ENCODE measurements at regions not wholly inside any gene's neighbourhood (a gene's known extent, or its start where the extent isn't known, plus 50 kb on each side); places are given as distances from the start of the nearest gene placed in this dataset.

DNA sequence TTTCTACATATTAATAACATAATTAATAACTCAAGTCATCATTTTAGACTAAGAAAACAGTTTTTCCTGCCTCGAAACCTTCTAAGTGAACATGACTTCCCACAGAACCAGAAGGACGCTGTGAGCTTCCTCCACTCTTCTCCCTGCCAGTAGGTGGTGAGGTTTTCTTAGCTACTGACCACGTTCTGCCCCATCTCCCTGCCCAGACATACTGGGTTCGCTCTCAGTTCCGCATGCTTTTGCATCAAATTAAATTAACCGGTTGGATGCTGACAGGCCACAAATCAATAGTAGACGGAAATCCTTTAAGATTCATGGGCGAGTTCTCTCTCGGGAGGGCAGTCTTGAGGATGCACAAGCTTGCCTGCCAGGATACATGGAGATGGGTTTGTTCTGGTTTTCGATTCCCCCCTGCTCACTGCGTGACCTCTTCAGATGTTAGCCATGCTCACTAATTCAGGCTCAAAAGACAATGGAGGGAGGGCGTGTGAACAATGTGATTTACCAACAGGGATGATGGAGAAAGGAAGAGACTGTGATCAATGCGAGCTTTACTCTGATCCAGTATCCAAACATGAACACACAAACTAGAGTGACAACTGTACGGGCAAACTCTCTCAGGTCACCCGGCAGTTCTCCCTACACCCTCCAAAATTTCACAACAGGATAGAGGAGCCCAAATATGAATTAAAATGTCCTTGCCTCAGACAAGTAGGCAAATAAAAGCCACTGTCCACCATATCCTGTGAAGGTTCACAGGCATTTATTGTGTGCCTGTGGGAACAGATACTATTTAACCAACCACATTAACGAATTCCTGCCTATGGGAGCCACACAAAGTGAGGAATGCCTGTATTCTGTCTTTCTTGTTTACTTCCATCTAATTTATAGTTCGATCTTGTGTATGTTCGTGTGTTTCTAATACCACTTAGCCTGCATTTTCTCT lies 375.7 kb downstream of the EIPR1 start:
- Histone ChIP-seq H2BK15ac (ENCODE audit: low read depth, low read length) (no peak overlapping the region), H4K8ac (ENCODE audit: low read depth in 2 of 2, low read length in 2 of 2) (no peak overlapping the region), H4K5ac (ENCODE audit: low read depth, low read length) (no peak overlapping the region), H3K79me1 (ENCODE audit: low read depth in 1 of 2, low read length in 2 of 2) (no peaks in the 10 kb centered on the region), H2BK20ac (ENCODE audit: low read depth, low read length) (no peak overlapping the region), H3K27me3 (ENCODE audit: control insufficient read depth, insufficient read depth, low read length) (no peaks in the 10 kb centered on the region), H3K4me3 (ENCODE audit: insufficient read depth, low read depth, low read length) (no peak overlapping the region), H2AFZ (replicated peaks; ENCODE audit: low read length, poor library complexity) (no peak overlapping the region), H2AK9ac (replicated peaks; ENCODE audit: low read depth, low read length, poor library complexity) (no peak overlapping the region), H3K36me3 (ENCODE audit: control insufficient read depth, insufficient read depth, low read length) (no peaks in the 10 kb centered on the region), H3K18ac (ENCODE audit: low read depth, low read length) (no peak overlapping the region), H2BK120ac (ENCODE audit: low read depth, low read length) (no peak overlapping the region), H3K14ac (replicated peaks; ENCODE audit: low read depth, low read length) (no peak overlapping the region), H3K9me3 (ENCODE audit: control insufficient read depth, insufficient read depth, low read length) (peaks cover 19% of the 10 kb centered on the region), H3K56ac (ENCODE audit: extremely low read depth, insufficient read depth, low read length) (no peak overlapping the region), H3K4ac (ENCODE audit: low read depth, low read length) (no peak overlapping the region), H4K20me1 (ENCODE audit: insufficient read depth, low read length) (no peaks in the 10 kb centered on the region), H2AK5ac (ENCODE audit: low read depth, low read length) (no peak overlapping the region), H2BK5ac (ENCODE audit: low read depth, low read length, poor library complexity, severe bottlenecking) (no peak overlapping the region), H4K91ac (ENCODE audit: insufficient read depth, low read depth, low read length) (no peak overlapping the region), H3K9me1 (ENCODE audit: insufficient read depth, low read length) (no peaks in the 10 kb centered on the region), H3K4me1 (ENCODE audit: control insufficient read depth, insufficient read depth, low read length) (no peaks in the 10 kb centered on the region), H3K4me2 (ENCODE audit: low read depth, low read length) (no peak overlapping the region), H3K23ac (ENCODE audit: low read depth, low read length) (no peak overlapping the region), H3K27ac (ENCODE audit: insufficient read depth, low read length) (no peak overlapping the region), H3K9ac (ENCODE audit: low read depth, low read length) (no peak overlapping the region)
- ChIA-PET CTCF (no interaction called here), POLR2A (ENCODE audit: unreplicated experiment) (no interaction called here)
- TF ChIP-seq RAD21 (IDR thresholded peaks at IDR 0.05; ENCODE audit: low read length) (no peak), MAFK (IDR thresholded peaks at IDR 0.05; ENCODE audit: low read depth, low read length) (no peak), SMC3 (IDR thresholded peaks at IDR 0.05; ENCODE audit: low read depth, low read length) (no peak), POLR2A (IDR thresholded peaks at IDR 0.05; ENCODE audit: low read depth, low read length) (no peak), MXI1 (IDR thresholded peaks at IDR 0.05; ENCODE audit: borderline replicate concordance, low read depth, low read length) (no peak), MAZ (IDR thresholded peaks at IDR 0.05; ENCODE audit: borderline replicate concordance, low read depth, low read length) (no peak), RCOR1 (IDR thresholded peaks at IDR 0.05; ENCODE audit: insufficient replicate concordance, low read length) (no peak), CEBPB (IDR thresholded peaks at IDR 0.05; ENCODE audit: low read depth, low read length) (no peak), NFE2L2 (IDR thresholded peaks at IDR 0.05; ENCODE audit: low read depth, low read length) (no peak), CHD1 (IDR thresholded peaks at IDR 0.05; ENCODE audit: low read depth, low read length) (no peak)
- TF ChIP-seq, protein P1, sequence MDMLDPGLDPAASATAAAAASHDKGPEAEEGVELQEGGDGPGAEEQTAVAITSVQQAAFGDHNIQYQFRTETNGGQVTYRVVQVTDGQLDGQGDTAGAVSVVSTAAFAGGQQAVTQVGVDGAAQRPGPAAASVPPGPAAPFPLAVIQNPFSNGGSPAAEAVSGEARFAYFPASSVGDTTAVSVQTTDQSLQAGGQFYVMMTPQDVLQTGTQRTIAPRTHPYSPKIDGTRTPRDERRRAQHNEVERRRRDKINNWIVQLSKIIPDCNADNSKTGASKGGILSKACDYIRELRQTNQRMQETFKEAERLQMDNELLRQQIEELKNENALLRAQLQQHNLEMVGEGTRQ (IDR thresholded peaks at IDR 0.05; ENCODE audit: low read depth, low read length) = no peak
- TF ChIP-seq, protein P2, sequence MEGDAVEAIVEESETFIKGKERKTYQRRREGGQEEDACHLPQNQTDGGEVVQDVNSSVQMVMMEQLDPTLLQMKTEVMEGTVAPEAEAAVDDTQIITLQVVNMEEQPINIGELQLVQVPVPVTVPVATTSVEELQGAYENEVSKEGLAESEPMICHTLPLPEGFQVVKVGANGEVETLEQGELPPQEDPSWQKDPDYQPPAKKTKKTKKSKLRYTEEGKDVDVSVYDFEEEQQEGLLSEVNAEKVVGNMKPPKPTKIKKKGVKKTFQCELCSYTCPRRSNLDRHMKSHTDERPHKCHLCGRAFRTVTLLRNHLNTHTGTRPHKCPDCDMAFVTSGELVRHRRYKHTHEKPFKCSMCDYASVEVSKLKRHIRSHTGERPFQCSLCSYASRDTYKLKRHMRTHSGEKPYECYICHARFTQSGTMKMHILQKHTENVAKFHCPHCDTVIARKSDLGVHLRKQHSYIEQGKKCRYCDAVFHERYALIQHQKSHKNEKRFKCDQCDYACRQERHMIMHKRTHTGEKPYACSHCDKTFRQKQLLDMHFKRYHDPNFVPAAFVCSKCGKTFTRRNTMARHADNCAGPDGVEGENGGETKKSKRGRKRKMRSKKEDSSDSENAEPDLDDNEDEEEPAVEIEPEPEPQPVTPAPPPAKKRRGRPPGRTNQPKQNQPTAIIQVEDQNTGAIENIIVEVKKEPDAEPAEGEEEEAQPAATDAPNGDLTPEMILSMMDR (conservative IDR thresholded peaks at IDR 0.05; ENCODE audit: low read depth, low read length) = no peak
- in situ Hi-C loops (cut with MboI; ENCODE audit: low sequenced_read_pairs) (no loop called here), dilution Hi-C loops (cut with HindIII; ENCODE audit: low sequenced_read_pairs, unreplicated experiment) (no loop called here), intact Hi-C loops (cut with micrococcal nuclease) (no loop called here)
- 100% methylated on average over 2 of the region's 18 CpGs; no CpG with 5 or more reads in 1 of the 2 experiments for WGBS, 2 experiments (ENCODE audit: extremely low coverage in 2 of 2, insufficient read length in 1 of 2)
- BruUV-seq (replicated peaks) = no TSS peak
- ATAC-seq (ENCODE audit: low read depth) = no peak
- no peak for DNase-seq
